SK-N-SH treated with all-trans-retinoic acid at 6 μM for 48 hours (cell line): ENCODE measurements at regions not wholly inside any gene's neighbourhood (a gene's known extent, or its start where the extent isn't known, plus 50 kb on each side); places are given as distances from the start of the nearest gene placed in this dataset.

Source experiments
- ISL1 ChIP-seq: fragments of 250-450 bp; sonication (Bioruptor Pico); IDR thresholded peaks from 2 replicates; pipeline ENCODE4 v2.1.2; 2022; ENCODE audit warnings: mild to moderate bottlenecking, moderate library complexity
- ZFP30 ChIP-seq: fragments of 450-650 bp; formaldehyde crosslinking; IDR thresholded peaks from 2 replicates; pipeline ENCODE4 v1.5.0; 2022; ENCODE audit warnings: mild to moderate bottlenecking, moderate library complexity

- TF ChIP-seq ZFP30 (CRISPR knock-in tag): no peak
- TF ChIP-seq ISL1: no peak
Observed at GRCh38 chr2:122031544-122032263, 276.3 kb downstream of the TSN start.
